ENCODE measurements at regions not wholly inside any gene's neighbourhood (a gene's known extent, or its start where the extent isn't known, plus 50 kb on each side); places are given as distances from the start of the nearest gene placed in this dataset.
"Not testable (repeated sequence)": the region's sequence is repeated elsewhere in the genome, so short reads cannot be mapped to it uniquely, and the experiment has no call there.

DNA sequence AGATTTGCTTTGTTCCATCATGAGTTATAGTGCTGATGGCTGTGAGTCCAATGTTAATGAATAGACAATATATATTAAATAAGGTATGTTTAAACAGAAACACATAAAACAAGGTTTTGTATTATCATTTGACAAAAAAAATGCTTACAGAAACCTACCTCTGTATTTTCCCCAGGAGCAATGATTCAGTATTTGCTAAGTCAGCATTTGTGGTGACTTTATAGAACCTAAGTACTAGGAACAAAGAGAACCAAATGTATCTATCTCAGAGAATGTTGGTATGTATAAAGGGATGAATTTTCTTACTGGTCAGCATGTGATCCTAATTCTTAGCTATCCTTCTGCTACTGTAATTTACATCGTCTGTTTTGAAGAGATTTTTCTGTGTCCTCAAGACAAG is 421.5 kb upstream of the SEL1L start:
- no peak for DNase-seq (ENCODE audit: low read depth)

DNA sequence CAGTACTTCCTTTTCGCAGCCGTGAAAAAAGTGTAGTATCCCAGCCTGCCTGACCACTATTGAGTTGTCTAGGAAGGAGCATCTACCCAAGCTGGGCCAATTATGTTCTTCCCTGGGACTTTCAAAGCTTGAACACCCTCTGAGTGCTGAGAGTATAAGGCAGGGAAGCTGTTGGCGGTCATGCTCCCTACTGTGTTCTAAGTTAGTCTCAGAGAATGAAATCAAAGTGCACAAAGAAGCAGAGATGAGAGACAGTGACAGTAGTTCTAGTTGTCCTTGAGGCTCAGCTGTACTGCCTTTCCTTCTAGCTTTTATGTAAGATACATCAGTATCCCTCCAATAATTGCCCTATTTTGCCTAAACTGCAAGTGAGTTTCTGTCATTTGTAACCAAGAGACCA is 427.1 kb upstream of the SEL1L start:
- DNase-seq (ENCODE audit: low read depth), result no peak

DNA sequence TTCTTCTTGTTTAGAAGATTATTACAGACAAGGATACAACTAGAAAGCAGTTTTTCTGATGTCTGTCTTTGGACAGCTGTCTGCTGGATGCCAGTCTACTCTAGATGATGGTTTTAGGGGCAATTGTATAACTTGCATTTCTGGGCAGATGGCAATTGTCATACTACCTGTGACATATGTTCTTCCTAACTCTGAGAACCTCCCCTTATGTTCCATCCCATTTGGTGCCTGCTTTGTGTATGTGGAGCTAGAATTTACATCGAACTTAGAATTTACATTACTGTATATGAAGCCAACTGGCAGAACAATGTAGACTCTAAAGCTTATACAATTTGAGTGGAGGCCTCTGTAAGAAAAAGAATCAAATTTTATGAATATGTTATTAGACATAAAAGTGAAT is 430.2 kb upstream of the SEL1L start:
- no peak for DNase-seq (ENCODE audit: low read depth)

DNA sequence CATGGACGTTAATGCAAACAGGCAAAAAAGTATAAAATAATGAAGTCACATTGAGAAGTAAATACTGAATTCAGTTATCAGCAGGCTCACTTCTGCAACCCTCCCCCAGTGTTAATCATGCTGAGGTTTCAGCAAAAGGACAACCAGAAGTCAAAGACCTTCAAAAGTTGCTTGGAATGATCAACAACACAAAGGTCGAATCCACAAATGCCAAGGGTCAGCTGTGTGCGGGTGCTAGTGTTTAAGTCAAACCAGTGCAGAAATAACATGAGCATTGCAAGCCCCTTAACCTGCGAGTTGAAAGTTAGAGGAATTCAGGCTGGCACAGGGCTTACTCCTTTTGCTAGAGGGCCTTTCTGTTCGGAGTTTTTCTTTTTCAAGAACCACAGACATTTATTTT is 436.7 kb upstream of the SEL1L start:
- DNase-seq (ENCODE audit: low read depth), result no peak

DNA sequence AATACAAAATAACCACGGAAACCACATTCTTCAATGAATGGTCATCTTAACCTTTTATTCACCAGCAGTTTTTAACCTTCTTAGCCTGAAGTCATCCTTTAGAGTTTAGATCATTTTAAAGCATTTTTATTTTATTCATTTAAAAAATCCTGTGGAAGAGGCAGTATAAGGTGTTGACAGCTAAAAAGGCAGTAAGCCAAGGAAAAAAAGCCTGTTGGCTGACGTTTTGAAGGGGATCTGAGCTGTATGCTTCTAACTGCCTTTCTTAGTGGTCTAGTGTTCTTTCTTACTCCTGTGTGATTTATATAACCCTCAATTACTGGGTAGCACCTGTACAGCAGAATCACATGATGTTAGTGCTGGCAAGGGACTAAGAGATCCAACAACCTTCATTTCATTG is 438.3 kb upstream of the SEL1L start:
- DNase-seq (ENCODE audit: low read depth), result no peak

DNA sequence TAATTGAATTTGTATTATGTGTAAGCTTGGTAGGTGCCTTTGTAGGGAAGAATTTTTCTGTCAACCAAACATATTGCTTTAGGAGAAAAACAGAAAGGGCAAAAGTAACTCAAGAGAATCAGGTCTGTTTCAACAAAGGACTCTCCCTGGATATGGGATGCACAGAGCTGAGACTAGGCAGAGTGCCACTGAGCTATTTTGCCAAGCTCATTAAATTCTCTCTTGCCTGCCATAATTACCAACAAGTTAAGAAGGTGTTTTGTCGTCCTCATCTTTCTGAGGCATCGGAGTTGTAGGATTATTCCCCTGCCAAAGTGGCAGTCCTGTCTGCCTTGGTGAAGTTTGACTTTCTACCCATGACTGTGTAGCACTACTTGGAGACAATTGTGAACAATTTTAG is 438.9 kb upstream of the SEL1L start:
- DNase-seq (ENCODE audit: low read depth), result no peak

DNA sequence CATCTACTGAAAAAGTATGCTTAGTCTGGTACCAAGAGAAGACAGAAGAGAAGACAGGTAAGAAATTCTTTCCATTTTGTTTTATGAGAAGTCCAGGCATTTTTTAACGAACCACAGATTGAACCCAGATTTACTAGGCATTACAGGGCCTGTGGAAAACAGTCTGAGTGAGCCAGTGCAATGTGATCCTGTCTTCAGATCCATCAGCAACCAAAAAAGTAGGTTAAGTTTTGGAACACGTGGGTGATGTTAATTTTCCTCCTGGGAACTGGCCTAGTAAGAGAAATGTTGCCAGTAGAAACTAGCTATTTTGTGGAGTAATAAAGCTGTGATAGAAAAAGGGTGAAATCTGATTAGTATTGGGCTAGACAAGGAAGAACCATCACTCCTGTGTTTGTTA is 440.9 kb upstream of the SEL1L start:
- DNase-seq (ENCODE audit: low read depth), result no peak

DNA sequence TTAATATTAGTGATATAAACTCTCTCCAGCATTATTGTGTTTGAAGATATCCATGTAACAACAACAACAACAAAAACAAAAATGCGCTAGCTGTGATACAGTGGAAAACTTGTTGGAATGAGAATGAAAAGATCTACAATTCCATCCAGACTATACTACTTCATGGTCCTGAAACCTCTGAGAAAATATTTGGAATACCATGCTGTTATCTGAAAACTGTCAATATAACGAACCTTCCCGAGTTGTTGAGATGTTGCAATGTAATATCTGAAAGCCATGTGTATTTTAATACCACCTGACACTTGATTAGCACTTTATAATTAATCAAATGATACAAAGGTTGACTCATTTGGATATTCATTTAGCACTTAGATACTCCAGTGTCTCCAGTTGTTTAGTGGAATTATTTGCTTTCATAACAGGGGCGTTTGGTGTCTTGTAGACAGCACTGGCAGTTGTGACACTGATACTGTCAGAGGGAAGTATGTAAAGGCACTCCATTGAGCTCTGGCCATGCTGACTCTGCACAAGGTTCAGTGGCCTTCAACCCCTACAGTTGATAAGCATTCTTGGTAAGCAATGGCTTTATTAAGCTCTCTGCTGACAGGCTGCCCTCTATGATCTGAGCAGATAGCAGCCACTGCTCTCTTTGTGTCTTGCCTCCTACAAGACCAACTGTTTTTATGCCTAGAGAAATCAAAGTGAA is 447.1 kb upstream of the SEL1L start:
- no peak for DNase-seq (ENCODE audit: low read depth)

DNA sequence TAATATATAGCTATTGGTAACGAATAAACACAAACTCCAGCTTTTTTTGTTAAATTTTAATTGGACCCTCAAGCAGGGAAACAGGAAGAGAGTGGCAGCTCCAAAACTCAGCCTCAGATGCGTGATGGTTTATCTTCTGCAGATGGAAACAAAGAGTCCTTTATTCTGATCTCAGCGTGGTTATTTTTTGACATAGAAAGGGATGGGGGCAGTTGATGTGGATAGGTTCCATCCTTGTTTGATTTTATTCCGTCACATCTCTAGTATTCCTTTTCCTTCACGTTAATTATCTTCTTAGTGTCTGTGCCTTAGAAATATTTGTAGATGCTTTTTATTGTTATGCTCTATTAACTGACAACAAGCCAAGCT is 447.6 kb upstream of the SEL1L start:
- DNase-seq (ENCODE audit: low read depth), result no peak

DNA sequence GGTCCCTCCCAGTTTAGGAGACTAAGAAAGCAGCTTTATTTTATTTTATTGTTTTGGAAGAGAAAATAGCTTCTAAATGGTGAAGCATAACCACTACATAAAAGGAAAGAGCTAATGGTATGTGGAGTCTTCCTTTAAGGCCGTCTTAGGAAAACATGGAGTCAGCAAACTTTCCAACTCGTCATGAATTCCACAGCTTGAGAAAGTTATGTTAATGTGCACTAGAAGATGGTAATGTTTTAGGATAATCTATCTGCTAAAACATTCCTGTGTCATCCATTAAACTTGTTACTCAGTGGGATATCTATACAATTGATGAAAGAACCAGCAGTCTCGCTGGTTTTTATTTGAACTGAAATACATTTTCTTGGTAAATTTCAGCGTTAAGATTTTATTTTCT is 448.4 kb upstream of the SEL1L start:
- no peak for DNase-seq (ENCODE audit: low read depth)

DNA sequence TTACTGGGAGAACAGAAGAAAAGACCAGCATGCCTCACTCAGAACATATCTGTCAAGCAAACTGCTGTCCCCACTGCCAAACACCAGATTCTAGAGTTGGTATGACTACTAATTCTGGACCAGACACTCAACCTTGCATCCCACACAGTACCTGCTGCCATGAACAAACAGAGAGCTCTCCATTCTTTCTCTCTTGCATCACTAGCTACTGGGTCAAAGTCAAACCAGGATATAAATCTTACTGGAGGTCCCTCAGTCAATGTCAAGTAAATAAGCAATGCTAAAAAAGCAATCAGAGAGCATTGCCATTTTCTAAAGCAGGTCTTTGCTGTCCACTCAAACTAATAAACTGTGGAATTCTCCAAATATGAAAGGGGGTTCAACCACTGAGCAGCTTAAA is 452.4 kb upstream of the SEL1L start:
- no peak for DNase-seq (ENCODE audit: low read depth)

DNA sequence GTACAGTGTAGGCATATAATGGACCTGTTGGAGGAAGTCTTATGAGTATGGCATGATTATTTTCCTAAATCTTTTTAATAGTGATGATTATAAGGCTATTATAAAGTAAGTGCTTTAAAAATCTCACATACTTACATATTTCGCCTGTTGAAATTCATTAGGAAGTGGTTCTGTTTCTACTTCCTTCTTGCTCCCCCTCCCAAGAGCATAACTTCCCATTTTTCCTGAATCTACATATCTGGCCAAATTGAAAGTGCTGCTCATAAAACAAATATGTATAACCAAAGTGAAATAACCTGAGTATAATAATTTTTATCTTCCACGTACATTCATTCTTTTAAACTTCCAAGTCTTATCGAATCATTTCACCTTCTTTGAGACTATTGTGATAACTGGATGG is 455.6 kb upstream of the SEL1L start:
- DNase-seq (ENCODE audit: low read depth), result no peak

DNA sequence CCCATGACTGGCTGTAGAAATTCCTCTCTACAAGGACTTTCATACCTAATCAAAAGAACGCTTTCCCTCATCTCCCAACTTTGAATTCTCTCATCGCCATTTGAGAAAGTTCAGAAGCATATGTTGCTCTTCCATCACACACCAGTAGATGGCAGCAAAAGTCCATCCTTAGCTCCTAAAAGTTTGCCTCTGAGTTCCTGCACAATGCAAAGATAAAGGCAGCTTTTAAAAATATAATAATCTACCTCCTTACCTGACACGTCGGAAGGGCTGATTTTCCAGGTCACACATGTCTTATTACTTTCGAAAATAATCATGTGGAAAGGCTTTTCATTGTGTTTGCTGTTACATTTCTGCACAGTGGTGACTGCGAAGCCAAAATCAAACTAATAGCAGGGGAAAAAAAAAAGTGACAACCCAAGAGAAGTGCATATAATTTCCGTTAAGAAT is 456.7 kb upstream of the SEL1L start:
- DNase-seq (ENCODE audit: low read depth), result peak; percentile 8

DNA sequence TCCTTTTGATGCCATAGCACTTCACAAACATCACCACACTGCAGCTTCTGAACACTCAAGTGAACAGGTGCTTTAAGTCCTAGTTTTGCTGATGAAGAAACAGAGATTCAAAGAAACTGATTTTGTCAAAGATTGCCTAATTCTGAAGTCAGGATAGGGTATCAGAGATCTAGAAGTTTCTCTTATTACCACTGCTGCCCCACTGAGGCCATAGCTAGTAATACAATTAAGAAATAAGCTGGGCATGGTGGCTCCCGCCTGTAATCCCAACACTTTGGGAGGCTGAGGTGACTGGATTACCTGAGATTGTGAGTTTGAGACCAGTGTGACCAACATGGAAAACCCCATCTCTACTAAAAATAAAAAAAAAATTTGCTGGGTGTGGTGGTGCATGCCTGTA is 458.3 kb upstream of the SEL1L start:
- DNase-seq (ENCODE audit: low read depth), result no peak

DNA sequence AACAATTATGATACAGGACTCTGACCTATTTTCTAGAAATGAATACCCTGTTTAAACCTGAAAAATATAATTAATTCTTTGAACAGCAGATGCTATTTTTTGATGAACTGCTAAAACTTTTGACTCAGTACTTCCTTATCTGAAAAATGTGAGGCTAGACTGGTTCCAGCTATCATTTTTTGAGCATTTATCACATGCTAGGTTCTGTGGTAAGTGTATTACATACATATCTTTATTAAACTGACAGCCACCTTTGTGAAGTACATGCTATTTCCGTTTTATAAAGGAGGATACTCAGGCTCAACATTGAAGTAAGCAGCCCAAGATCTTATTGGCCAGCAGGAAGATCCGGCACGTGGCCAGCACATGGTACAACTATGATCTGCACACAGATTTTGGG is 459.8 kb upstream of the SEL1L start:
- no peak for DNase-seq (ENCODE audit: low read depth)

DNA sequence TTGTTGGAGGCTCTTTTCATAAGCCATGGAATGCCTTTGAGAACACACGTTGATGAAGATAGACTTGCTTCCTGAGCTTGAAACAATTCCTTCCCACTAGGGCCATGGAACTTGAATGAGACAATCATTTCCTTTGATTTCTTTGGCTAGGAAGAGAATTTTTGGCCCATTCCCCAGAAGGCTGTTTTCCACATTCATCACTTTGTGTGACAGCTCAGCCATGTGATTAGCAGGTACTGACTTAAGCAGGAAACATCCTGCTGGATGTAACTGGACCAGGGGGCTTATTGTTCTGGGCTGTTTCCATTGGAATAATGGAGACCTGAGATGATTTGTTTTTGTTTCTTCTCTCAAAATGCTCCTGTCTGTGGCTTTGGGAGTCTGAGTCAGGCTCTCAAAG is 469.8 kb upstream of the SEL1L start:
- no peak for DNase-seq (ENCODE audit: low read depth)

DNA sequence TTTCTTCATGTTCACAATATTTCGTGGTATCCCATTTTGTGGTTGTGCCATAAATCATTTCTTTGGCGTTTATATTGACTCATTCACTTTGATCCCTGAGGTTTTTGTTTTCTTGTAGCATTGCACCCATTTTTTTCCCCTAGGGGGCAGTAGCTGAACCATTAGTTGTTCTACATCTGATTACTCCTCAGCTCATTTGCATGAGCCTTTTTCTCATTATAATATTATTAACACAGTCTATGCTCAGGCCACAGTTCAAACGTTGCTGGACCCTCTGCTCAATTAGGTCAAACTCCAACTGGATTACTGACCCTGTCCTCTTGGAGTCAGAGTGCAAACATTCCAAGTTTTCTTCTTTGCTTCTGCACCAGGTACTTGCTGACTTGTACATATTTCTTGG is 475.4 kb upstream of the SEL1L start:
- no peak for DNase-seq (ENCODE audit: low read depth)

DNA sequence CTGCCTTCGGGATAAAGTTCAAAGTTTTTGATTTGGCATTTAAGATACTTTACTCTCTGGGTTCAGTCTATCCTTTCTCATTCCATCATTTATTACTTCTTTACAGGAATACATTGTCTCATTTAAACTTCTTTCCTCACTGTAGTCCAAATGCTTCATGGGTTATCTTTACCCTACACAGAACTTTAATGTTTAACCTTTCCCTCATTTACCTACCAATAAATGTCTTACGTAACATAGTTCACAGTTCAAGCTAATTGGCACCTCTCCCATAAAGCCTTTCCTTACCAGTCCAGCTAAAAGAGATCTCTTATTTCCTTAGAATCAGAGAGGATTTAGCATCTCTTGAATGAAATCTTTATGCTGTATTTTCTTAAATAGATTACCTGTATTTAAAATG is 476.3 kb upstream of the SEL1L start:
- no peak for DNase-seq (ENCODE audit: low read depth)

DNA sequence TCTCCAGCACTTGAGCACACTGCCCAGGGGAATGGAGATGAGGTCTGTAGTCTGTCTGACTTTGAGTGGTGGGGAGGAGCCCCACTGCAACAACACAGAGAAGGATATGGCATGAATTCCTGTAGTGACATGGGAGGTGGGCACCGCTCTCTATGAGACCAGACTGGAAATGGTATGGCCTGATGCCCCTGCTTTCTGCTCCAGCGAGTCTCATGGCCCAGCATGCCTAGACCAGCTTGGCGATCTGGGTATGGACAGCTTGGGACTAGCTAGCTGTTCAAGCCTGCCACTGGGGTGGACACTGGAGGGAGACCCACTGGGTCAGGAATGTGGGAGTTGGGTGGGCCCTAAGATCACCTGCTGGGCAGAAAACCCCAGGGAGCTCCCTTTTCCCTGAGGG is 477.8 kb upstream of the SEL1L start:
- no peak for DNase-seq (ENCODE audit: low read depth)

DNA sequence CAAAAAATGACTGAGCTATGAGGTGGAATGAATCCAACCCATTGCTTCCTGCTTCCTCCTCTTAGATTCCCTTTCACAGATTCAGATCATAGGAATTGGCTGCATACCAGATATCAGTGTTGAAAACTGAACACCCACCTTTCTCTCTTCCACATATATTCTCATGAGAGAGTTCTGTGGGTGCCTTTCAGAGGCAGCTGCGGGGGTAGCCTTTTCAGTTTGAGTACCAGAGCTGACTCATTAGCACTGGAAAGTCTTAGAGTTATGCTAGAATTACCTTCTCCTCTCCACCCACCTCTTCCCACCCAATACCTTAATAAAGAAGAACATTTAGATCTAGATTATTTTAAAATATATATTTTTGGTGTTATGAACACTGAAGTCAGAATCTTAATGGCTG is 495.4 kb upstream of the SEL1L start:
- no peak for DNase-seq (ENCODE audit: low read depth)

DNA sequence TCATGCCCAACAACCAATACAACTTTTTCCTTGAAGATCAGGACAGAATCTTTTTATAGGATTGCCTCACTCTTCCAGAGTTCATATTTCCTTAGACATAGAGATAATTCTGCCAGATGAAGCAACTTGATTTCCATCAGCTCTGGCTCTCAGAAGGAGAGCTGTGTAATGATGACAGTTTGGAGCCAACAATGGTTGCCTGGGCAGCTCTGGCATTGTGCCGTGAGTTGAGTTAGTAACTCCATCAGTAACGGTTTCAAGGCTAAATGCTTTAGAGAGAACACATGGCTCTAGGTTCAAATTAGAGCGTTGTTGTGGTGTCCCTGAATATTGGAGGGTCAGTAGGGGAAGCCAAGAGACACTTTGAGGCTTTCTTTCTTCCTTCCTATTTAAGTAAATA is 501.7 kb upstream of the SEL1L start:
- no peak for DNase-seq (ENCODE audit: low read depth)

DNA sequence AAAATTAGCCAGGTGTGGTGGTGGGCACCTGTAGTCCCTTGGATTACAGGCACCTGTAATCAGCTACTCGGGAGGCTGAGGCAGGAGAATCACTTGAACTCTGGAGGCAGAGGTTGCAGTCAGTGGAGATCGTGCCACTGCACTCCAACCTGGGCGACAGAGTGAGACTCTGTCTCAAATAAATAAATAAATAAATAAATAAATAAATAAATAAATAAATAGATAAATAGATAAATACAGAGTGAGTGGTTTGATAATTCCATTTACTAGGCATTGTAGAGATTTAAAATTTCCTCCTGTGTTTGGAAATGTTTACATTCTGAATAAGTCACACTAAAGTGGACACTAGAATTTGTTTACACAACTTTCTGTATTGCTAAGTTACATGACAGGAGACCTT is 504.4 kb upstream of the SEL1L start:
- not testable (repeated sequence) for DNase-seq (ENCODE audit: low read depth)

DNA sequence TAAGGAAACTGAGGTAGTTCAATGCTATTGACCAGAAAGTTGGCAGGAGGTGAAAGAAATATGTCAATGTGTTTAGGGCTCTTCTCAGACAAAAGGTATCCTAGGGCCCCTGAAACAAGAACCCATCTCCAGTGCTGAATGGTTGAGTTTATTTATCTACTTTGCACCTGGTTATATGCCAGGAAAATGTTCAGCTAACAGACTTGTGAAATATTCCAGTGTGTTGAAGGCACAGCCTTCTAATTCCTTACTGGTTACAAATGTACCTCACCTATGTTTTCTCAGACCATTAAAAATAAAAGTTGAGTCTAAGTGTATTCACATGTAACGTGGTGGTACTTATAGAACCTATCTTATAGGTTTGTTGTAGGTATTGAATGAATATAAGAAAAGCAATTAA is 511.7 kb upstream of the SEL1L start:
- DNase-seq (ENCODE audit: low read depth), result no peak

DNA sequence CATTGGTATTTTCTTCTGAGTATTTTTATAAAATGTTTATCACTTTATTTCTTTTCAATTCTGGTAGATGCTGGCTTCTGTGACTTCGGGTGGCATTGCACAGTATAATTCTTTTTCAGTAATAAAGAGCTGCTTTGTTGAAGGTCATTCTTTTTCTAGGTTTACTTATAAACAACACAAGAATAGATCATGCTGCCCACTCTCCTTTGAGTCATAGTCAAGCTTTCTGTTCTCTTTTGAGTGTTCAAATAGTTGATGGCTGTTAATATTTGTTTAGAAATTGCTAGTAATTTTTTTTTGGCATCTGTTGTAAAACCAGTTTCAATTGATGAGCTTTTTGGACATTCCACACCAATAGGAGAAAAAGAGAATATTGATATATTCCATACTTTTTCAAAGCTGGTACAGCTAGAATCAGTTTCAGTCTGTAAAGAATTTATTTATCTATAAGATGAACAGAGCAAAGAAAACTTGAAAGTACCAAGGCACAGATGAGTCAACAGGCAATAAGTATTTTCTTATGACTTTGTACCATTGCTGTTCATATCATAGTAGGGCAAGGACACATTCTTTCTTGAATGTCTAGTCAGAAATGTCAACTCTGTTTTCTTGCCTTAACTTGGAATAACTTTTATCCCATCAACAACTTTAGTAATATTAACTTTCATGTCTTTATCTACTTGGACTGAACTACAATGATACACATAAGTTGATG is 513.0 kb upstream of the SEL1L start:
- DNase-seq (ENCODE audit: low read depth), result no peak
